DMS153 (cell line): ENCODE measurements at regions not wholly inside any gene's neighbourhood (a gene's known extent, or its start where the extent isn't known, plus 50 kb on each side); places are given as distances from the start of the nearest gene placed in this dataset.
"Not testable (repeated sequence)": the region's sequence is repeated elsewhere in the genome, so short reads cannot be mapped to it uniquely, and the experiment has no call there.

Experiments
- DNase-seq: peaks from one replicate; lab custom pipeline; 2025; lab: John Stamatoyannopoulos, UW

- DNase-seq: no peak
These were observed 132.6 kb downstream of the CUL2 start for GRCh38 chr10:34957531-34957930.

- no peak for DNase-seq
These were observed 133.4 kb downstream of the CUL2 start for GRCh38 chr10:34956756-34957155.

- DNase-seq: no peak
These were observed 134.8 kb downstream of the CUL2 start for GRCh38 chr10:34955391-34955790.

- DNase-seq: peak; percentile 31
These were observed 136.0 kb downstream of the CUL2 start for GRCh38 chr10:34954142-34954541.

- not testable (repeated sequence) for DNase-seq
These were observed 136.3 kb upstream of the PARD3 start for GRCh38 chr10:34951263-34951887.

- not testable (repeated sequence) for DNase-seq
These were observed 130.9 kb upstream of the PARD3 start for GRCh38 chr10:34945951-34946522.

- DNase-seq: no peak
These were observed 126.6 kb upstream of the PARD3 start for GRCh38 chr10:34941471-34942357.

- DNase-seq: no peak
These were observed 125.3 kb upstream of the PARD3 start for GRCh38 chr10:34940436-34940835.

- DNase-seq: no peak
These were observed 123.2 kb upstream of the PARD3 start for GRCh38 chr10:34938399-34938670.

GRCh38 chr10:34937643-34938398 lies 122.7 kb upstream of the PARD3 start:
- DNase-seq: not testable (repeated sequence)

GRCh38 chr10:34936061-34936460 lies 121.0 kb upstream of the PARD3 start:
- no peak for DNase-seq

GRCh38 chr10:34933676-34934075 lies 118.6 kb upstream of the PARD3 start:
- DNase-seq: no peak

- DNase-seq: no peak
These were observed 117.1 kb upstream of the PARD3 start for GRCh38 chr10:34932235-34932634.

- no peak for DNase-seq
These were observed 116.1 kb upstream of the PARD3 start for GRCh38 chr10:34931216-34931615.

- no peak for DNase-seq
These were observed 107.0 kb upstream of the PARD3 start for GRCh38 chr10:34922138-34922537.

GRCh38 chr10:34920578-34920977 lies 105.5 kb upstream of the PARD3 start:
- DNase-seq: no peak

- DNase-seq: no peak
These were observed 103.8 kb upstream of the PARD3 start for GRCh38 chr10:34918776-34919315.

GRCh38 chr10:34918060-34918775 lies 103.1 kb upstream of the PARD3 start:
- DNase-seq: no peak

- no peak for DNase-seq
These were observed 101.2 kb upstream of the PARD3 start for GRCh38 chr10:34916314-34916713.

- no peak for DNase-seq
These were observed 97.7 kb upstream of the PARD3 start for GRCh38 chr10:34912771-34913170.

GRCh38 chr10:34911661-34912205 lies 96.6 kb upstream of the PARD3 start:
- no peak for DNase-seq
